HCT116 (cell line): ENCODE measurements at regions not wholly inside any gene's neighbourhood (a gene's known extent, or its start where the extent isn't known, plus 50 kb on each side); places are given as distances from the start of the nearest gene placed in this dataset.

ENCODE experiments used
- CEBPB ChIP-seq: IDR thresholded peaks from 2 replicates; pipeline ENCODE4 v1.6.1; 2012; ENCODE audit warnings: low read depth
- EGR1 ChIP-seq: IDR thresholded peaks from 2 replicates; pipeline ENCODE4 v1.6.1; 2012; ENCODE audit warnings: low read depth
- ELF1 ChIP-seq: IDR thresholded peaks from 2 replicates; pipeline ENCODE4 v1.6.1; 2012; ENCODE audit warnings: low read depth, borderline replicate concordance
- EZH2 ChIP-seq: fragments of 200-600 bp; sonication (generic); IDR thresholded peaks from 2 replicates; pipeline ENCODE4 v1.6.1; 2017; ENCODE audit warnings: antibody characterized with exemption, mixed run types
- EZH2phosphoT487 ChIP-seq: fragments of 200-600 bp; IDR thresholded peaks from 2 replicates; pipeline ENCODE4 v1.6.1; 2018; ENCODE audit warnings: antibody characterized with exemption, borderline replicate concordance
- POLR2AphosphoS5 ChIP-seq: IDR thresholded peaks from 2 replicates; pipeline ENCODE4 v1.6.1; 2011; ENCODE audit warnings: mild to moderate bottlenecking, low read depth, low read length, moderate library complexity
- SIN3A ChIP-seq: IDR thresholded peaks from 2 replicates; pipeline ENCODE4 v1.6.1; 2012; ENCODE audit warnings: low read depth
- SP1 ChIP-seq: IDR thresholded peaks from 2 replicates; pipeline ENCODE4 v1.6.1; 2012; ENCODE audit warnings: low read depth
- TCF7L2 ChIP-seq: IDR thresholded peaks from 2 replicates; pipeline ENCODE4 v1.7.0; 2011; ENCODE audit warnings: borderline replicate concordance, inconsistent platforms; ENCODE audit not compliant: insufficient read depth, insufficient read length; ENCODE audit errors: extremely low read depth
- ZFX ChIP-seq: fragments of 450-650 bp; IDR thresholded peaks from 2 replicates; pipeline ENCODE4 v1.6.1; 2017
- TF ChIP-seq, protein P1 (sequence below): IDR thresholded peaks from 2 replicates; pipeline ENCODE4 v1.6.1; 2012
- TF ChIP-seq, protein P2 (sequence below), 3 experiments: fragments of 200-600 bp in 1 of 3; sonication (generic) in 1 of 3; IDR thresholded peaks in 2 of 3; conservative IDR thresholded peaks in 1 of 3; 2 replicates each; pipeline ENCODE4 v1.5.1; 2012 to 2017; ENCODE audit warnings: low read depth in 2 of 3, low read length in 2 of 3, antibody characterized with exemption in 1 of 3, borderline replicate concordance in 1 of 3, control low read depth in 1 of 3, mild to moderate bottlenecking in 1 of 3, mixed read lengths in 1 of 3, mixed run types in 1 of 3, moderate library complexity in 1 of 3; ENCODE audit not compliant: insufficient read depth in 1 of 3
- TF ChIP-seq, protein P3 (sequence below): IDR thresholded peaks from 2 replicates; pipeline ENCODE4 v1.6.1; 2012; ENCODE audit warnings: low read depth
- TF ChIP-seq, protein P4 (sequence below): IDR thresholded peaks from 2 replicates; pipeline ENCODE4 v1.6.1; 2012

DNA sequence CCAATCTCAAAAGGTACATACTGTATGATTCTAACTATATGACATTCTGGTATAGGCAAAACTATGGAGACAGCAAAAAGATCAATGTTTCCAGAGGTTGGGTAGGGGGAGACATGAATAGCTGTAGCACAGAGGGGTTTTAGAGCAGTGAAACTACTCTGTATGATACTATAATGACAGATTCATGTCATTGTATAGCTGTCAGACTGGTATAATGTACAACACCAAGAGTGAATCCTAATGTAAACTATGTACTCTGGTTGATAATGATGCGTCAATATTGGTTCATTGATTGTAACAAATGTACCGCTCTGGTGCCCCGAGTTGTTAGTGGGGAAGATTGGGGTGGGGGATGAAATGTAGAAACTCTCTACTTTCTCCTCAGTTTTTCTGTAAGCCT, 172.4 kb upstream of the SPOPL start:
- TF ChIP-seq TCF7L2 (no peak), SP1 (no peak), POLR2AphosphoS5 (no peak), EZH2 (no peak), EGR1 (no peak), CEBPB (no peak), SIN3A (no peak), EZH2phosphoT487 (no peak), ELF1 (no peak), ZFX (no peak)
- TF ChIP-seq, protein P1, sequence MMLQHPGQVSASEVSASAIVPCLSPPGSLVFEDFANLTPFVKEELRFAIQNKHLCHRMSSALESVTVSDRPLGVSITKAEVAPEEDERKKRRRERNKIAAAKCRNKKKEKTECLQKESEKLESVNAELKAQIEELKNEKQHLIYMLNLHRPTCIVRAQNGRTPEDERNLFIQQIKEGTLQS = no peak
- TF ChIP-seq, protein P2, sequence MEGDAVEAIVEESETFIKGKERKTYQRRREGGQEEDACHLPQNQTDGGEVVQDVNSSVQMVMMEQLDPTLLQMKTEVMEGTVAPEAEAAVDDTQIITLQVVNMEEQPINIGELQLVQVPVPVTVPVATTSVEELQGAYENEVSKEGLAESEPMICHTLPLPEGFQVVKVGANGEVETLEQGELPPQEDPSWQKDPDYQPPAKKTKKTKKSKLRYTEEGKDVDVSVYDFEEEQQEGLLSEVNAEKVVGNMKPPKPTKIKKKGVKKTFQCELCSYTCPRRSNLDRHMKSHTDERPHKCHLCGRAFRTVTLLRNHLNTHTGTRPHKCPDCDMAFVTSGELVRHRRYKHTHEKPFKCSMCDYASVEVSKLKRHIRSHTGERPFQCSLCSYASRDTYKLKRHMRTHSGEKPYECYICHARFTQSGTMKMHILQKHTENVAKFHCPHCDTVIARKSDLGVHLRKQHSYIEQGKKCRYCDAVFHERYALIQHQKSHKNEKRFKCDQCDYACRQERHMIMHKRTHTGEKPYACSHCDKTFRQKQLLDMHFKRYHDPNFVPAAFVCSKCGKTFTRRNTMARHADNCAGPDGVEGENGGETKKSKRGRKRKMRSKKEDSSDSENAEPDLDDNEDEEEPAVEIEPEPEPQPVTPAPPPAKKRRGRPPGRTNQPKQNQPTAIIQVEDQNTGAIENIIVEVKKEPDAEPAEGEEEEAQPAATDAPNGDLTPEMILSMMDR (IDR thresholded peaks at IDR 0.05 in 2 of 3, conservative IDR thresholded peaks at IDR 0.05 in 1 of 3; ENCODE audit: borderline replicate concordance in 1 of 3, insufficient read depth in 1 of 3, low read depth in 2 of 3, low read length in 2 of 3) = no peak
- TF ChIP-seq, protein P3, sequence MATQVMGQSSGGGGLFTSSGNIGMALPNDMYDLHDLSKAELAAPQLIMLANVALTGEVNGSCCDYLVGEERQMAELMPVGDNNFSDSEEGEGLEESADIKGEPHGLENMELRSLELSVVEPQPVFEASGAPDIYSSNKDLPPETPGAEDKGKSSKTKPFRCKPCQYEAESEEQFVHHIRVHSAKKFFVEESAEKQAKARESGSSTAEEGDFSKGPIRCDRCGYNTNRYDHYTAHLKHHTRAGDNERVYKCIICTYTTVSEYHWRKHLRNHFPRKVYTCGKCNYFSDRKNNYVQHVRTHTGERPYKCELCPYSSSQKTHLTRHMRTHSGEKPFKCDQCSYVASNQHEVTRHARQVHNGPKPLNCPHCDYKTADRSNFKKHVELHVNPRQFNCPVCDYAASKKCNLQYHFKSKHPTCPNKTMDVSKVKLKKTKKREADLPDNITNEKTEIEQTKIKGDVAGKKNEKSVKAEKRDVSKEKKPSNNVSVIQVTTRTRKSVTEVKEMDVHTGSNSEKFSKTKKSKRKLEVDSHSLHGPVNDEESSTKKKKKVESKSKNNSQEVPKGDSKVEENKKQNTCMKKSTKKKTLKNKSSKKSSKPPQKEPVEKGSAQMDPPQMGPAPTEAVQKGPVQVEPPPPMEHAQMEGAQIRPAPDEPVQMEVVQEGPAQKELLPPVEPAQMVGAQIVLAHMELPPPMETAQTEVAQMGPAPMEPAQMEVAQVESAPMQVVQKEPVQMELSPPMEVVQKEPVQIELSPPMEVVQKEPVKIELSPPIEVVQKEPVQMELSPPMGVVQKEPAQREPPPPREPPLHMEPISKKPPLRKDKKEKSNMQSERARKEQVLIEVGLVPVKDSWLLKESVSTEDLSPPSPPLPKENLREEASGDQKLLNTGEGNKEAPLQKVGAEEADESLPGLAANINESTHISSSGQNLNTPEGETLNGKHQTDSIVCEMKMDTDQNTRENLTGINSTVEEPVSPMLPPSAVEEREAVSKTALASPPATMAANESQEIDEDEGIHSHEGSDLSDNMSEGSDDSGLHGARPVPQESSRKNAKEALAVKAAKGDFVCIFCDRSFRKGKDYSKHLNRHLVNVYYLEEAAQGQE = no peak
- TF ChIP-seq, protein P4, sequence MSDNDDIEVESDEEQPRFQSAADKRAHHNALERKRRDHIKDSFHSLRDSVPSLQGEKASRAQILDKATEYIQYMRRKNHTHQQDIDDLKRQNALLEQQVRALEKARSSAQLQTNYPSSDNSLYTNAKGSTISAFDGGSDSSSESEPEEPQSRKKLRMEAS = no peak
